Body of pancreas (tissue), 4 donors: ENCODE measurements at regions not wholly inside any gene's neighbourhood (a gene's known extent, or its start where the extent isn't known, plus 50 kb on each side); places are given as distances from the start of the nearest gene placed in this dataset.
A peak's percentile ranks its signal among the peaks of the same experiment; 100 is the strongest.

ENCODE experiments used
- ATAC-seq: fragments of 150-250 bp; one replicate; pipeline ENCODE4 v1.9.1; 2016
- DNase-seq, 4 donors: peaks; one replicate each; pipeline ENCODE4 v3.0.0-alpha.2; 2019
- H3K27ac ChIP-seq, 4 donors: fragments of 200-600 bp; sonication (generic); 1 replicate in 3 of 4; 2 replicates in 1 of 4; pipeline versions ENCODE4 v1.5.1 to v1.6.1; 2016 to 2019; ENCODE audit warnings: mild to moderate bottlenecking in 1 of 4, mixed read lengths in 1 of 4, moderate library complexity in 1 of 4
- H3K27me3 ChIP-seq, 2 donors: fragments of 200-600 bp; sonication (generic); one replicate each; pipeline ENCODE4 v1.6.0; 2016; ENCODE audit warnings: mild to moderate bottlenecking in 1 of 2
- H3K36me3 ChIP-seq, 2 donors: fragments of 200-600 bp; sonication (generic); replicated peaks in 1 of 2; 2 replicates each; pipeline ENCODE4 v1.5.1; 2016; ENCODE audit warnings: low read depth in 2 of 2; ENCODE audit not compliant: insufficient read depth in 1 of 2
- H3K4me1 ChIP-seq: fragments of 200-600 bp; sonication (generic); one replicate; pipeline ENCODE4 v1.6.0; 2016
- H3K4me3 ChIP-seq, 2 donors: fragments of 200-600 bp; sonication (generic); 1 replicate in 1 of 2; 2 replicates in 1 of 2; pipeline ENCODE4 v1.5.1; 2016 to 2019
- H3K9me3 ChIP-seq, 3 donors: fragments of 200-600 bp; sonication (generic); 1 replicate in 2 of 3; 2 replicates in 1 of 3; pipeline ENCODE4 v1.5.1; 2016
- POLR2A ChIP-seq, 3 donors: fragments of 450-650 bp; IDR thresholded peaks; one replicate each; pipeline ENCODE4 v1.6.1; 2016; ENCODE audit warnings: antibody characterized with exemption in 3 of 3, mild to moderate bottlenecking in 2 of 3
- WGBS, 2 donors: methylation state at CpG; one replicate each; pipeline ENCODE4 v1.1.5; 2017; 5-methylcytosine and 5-hydroxymethylcytosine counted together
- intact Hi-C: fragments of 100-400 bp; cut with DNase I; formaldehyde crosslinking; loops from one replicate; pipeline ENCODE4 v1.15.1; 2023
- TF ChIP-seq, protein P1 (sequence below), 7 experiments: fragments of 450-650 bp in 4 of 7; fragments of 200-600 bp in 3 of 7; sonication (generic) in 3 of 7; IDR thresholded peaks; one replicate each; pipeline ENCODE4 v1.5.1; 2016 to 2019; ENCODE audit warnings: antibody characterized with exemption in 7 of 7

DNA sequence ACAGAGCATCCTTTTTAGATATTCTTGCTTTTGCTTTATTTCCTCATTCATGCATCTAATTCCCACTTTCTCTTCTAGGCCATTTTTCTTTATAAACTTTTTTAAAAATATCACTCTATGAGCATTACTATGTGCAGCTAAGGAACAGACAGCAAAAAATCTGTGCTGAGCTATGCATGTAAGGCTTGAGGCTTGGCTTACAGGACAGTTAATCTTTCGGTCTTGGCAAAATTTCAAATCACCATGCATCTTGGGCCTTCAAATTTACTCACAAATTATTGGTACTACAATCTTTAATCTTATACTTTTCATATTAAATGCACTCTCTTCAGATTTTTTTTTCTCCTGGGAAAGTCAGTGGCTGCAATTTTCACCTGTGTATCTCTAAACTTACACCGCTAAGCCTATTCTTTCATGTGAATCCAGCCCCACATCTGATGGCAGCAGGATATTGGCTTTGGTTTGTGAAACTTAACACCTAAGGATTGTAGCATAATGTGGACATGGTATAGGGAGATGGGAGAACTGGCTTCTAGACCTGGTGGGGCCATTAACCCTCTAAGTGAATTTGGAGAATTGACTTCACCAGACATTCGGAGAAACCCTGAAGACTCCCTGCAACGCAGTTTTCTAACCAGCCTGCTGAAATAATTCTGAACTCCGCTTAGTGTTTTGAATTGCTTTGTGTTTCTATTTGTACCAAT is 278.3 kb downstream of the SPRY1 start:
- peaks cover 7% of the 10 kb centered on the region for H3K4me1 ChIP-seq
- intact Hi-C loops: no loop called here
- H3K4me3 ChIP-seq: no peak overlapping the region
- no peak for DNase-seq
- TF ChIP-seq POLR2A (IDR thresholded peaks at IDR 0.05): no peak
- TF ChIP-seq, protein P1, sequence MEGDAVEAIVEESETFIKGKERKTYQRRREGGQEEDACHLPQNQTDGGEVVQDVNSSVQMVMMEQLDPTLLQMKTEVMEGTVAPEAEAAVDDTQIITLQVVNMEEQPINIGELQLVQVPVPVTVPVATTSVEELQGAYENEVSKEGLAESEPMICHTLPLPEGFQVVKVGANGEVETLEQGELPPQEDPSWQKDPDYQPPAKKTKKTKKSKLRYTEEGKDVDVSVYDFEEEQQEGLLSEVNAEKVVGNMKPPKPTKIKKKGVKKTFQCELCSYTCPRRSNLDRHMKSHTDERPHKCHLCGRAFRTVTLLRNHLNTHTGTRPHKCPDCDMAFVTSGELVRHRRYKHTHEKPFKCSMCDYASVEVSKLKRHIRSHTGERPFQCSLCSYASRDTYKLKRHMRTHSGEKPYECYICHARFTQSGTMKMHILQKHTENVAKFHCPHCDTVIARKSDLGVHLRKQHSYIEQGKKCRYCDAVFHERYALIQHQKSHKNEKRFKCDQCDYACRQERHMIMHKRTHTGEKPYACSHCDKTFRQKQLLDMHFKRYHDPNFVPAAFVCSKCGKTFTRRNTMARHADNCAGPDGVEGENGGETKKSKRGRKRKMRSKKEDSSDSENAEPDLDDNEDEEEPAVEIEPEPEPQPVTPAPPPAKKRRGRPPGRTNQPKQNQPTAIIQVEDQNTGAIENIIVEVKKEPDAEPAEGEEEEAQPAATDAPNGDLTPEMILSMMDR (IDR thresholded peaks at IDR 0.05): no peak
- H3K27ac ChIP-seq: no peak overlapping the region
- H3K27me3 ChIP-seq: no peaks in the 10 kb centered on the region
- no peaks in the 10 kb centered on the region for H3K36me3 ChIP-seq
- 84 to 87% methylated on average over 5 of the region's 5 CpGs for WGBS, 2 donors
- no peaks in the 10 kb centered on the region for H3K9me3 ChIP-seq
- ATAC-seq: no peak

DNA sequence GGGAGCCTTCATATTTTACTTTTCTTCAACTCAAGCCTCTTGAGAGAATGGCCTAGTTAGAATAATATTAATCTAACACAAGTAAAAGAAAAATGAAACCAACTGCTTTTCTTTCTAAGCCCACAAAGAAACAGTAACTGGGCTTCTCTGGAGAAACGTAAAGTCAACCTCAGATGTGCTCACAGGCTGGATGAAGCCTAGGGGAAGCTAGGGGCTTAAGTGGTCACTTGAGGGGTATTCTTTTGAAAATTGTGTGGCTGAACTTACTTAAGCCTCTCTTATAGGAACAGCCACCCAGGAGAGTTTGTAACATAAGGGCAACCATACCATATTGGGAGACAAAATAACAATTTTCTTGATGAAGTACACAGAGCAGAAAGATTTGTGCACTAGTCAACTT is 279.0 kb downstream of the SPRY1 start:
- DNase-seq (no peak), ATAC-seq (no peak)
- H3K4me3 ChIP-seq: no peak overlapping the region
- 87 to 100% methylated on average over 1 of the region's 1 CpG for WGBS, 2 donors
- H3K27me3 ChIP-seq: no peaks in the 10 kb centered on the region
- H3K36me3 ChIP-seq: no peaks in the 10 kb centered on the region
- H3K9me3 ChIP-seq: no peaks in the 10 kb centered on the region
- TF ChIP-seq, protein P1 (IDR thresholded peaks at IDR 0.05): no peak
- H3K4me1 ChIP-seq: peaks cover 7% of the 10 kb centered on the region
- intact Hi-C loops: no loop called here
- no peak overlapping the region for H3K27ac ChIP-seq

GRCh38 chr4:123676071-123676889 is 279.7 kb downstream of the SPRY1 start:
- 87 to 90% methylated on average over 5 of the region's 5 CpGs for WGBS, 2 donors
- Histone ChIP-seq H3K4me3 (no peak overlapping the region), H3K27me3 (no peaks in the 10 kb centered on the region), H3K4me1 (peaks cover 7% of the 10 kb centered on the region), H3K27ac (no peak overlapping the region), H3K9me3 (no peaks in the 10 kb centered on the region), H3K36me3 (no peaks in the 10 kb centered on the region)
- DNase-seq (no peak), ATAC-seq (no peak)
- TF ChIP-seq, protein P1 (IDR thresholded peaks at IDR 0.05): no peak
- TF ChIP-seq POLR2A (IDR thresholded peaks at IDR 0.05): no peak
- intact Hi-C loops: no loop called here

DNA sequence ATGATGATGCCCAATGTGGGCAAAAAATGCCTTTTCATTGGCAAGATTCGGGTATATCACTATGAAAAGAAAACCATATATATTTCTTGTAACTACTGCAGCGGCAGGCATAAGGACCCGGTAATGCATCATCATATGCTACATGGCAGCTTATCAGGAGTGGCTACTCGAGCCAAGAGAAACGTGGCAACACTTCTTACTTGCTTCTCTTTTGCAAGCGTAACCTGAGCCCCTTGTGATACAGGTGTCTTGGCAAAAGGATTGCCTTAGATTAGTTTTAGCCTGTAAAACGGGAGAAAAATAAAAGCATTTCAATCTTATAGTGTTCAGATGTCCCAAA is 280.3 kb downstream of the SPRY1 start:
- peak; percentile 58 to 85 (median 80) for DNase-seq

More for the DNA sequence above, 280.3 kb downstream of the SPRY1 start:
- intact Hi-C loops: no loop called here
- Histone ChIP-seq H3K27me3 (no peaks in the 10 kb centered on the region), H3K36me3 (no peaks in the 10 kb centered on the region), H3K4me1 (peaks cover 7% of the 10 kb centered on the region), H3K4me3 (no peak overlapping the region), H3K27ac (no peak overlapping the region), H3K9me3 (no peaks in the 10 kb centered on the region)
- 36 to 37% methylated on average over 7 of the region's 7 CpGs for WGBS, 2 donors
- TF ChIP-seq, protein P1 (IDR thresholded peaks at IDR 0.05): no peak
- no peak for TF ChIP-seq POLR2A (IDR thresholded peaks at IDR 0.05)
- peak; percentile 93 for ATAC-seq
